ENCODE measurements at regions not wholly inside any gene's neighbourhood (a gene's known extent, or its start where the extent isn't known, plus 50 kb on each side); places are given as distances from the start of the nearest gene placed in this dataset.

DNA sequence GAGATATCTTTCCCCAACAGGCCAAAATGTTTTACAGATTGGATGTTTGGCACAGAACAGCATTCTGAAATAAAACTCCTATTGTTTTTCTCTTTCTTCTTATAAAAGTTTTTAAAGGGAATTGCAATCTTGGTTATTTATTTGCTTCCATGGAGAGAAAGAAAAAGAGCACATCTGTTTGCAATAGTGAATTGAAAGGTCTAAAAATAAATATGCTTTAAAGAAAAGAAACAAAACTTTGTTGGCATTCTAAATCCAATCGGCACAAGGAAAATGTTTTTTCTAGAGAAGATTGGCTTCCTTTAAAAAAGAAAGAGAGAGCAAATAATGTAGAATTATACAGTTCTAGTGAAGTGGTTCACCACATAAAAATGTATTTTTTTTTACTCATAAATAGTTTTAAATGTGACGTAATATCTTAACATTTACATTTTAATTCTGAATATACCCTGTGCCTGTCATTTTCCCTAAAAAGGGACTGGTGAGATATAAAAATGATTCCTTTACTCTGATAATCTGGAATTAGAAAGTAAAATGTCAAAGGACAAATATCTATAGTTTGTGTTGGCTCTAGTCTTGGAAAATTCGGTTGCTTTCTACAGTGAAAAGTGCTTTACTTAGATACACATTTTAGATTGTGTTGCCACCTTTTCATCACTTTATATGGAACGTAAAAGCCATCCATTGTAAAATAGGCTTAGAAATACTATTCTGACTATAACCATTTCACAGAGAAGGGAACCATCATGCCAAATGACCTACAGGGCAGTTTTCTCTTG lies 257.4 kb upstream of the CBLB start:
- no peak for DNase-seq
- TF ChIP-seq, protein P1, sequence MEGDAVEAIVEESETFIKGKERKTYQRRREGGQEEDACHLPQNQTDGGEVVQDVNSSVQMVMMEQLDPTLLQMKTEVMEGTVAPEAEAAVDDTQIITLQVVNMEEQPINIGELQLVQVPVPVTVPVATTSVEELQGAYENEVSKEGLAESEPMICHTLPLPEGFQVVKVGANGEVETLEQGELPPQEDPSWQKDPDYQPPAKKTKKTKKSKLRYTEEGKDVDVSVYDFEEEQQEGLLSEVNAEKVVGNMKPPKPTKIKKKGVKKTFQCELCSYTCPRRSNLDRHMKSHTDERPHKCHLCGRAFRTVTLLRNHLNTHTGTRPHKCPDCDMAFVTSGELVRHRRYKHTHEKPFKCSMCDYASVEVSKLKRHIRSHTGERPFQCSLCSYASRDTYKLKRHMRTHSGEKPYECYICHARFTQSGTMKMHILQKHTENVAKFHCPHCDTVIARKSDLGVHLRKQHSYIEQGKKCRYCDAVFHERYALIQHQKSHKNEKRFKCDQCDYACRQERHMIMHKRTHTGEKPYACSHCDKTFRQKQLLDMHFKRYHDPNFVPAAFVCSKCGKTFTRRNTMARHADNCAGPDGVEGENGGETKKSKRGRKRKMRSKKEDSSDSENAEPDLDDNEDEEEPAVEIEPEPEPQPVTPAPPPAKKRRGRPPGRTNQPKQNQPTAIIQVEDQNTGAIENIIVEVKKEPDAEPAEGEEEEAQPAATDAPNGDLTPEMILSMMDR (IDR thresholded peaks at IDR 0.05), result no peak
- Histone ChIP-seq H3K4me3 (no peak overlapping the region), H3K36me3 (no peaks in the 10 kb centered on the region), H3K9me3 (no peaks in the 10 kb centered on the region), H3K9ac (ENCODE audit: low read depth in 2 of 2, low read length in 2 of 2) (no peak overlapping the region), H3K4me1 (no peaks in the 10 kb centered on the region), H3K27ac (no peak overlapping the region), H3K27me3 (no peaks in the 10 kb centered on the region)
- intact Hi-C loops (cut with DNase I), result no loop called here

DNA sequence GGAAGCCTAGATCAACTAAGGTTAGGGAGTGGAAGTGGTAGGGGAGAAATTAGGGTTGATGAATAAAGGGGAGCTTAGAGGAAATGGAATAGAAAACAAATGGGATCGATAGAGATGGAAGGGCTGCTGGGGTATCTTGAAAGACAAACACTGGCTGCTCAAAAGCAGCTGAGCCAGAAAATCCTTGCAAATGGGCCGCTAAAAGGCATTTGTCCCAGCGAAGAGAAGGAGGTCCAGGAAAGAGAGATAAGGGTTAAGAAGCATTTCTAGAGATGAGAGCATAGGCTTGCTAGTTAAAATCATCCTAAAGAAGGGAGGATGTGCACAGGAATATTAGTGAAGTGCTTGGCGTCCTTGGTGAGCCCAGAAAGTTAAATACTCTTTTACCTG lies 258.0 kb upstream of the CBLB start:
- Histone ChIP-seq H3K4me1 (no peaks in the 10 kb centered on the region), H3K27me3 (no peaks in the 10 kb centered on the region), H3K9ac (ENCODE audit: low read depth in 2 of 2, low read length in 2 of 2) (no peak overlapping the region), H3K4me3 (no peak overlapping the region), H3K9me3 (no peaks in the 10 kb centered on the region), H3K27ac (no peak overlapping the region), H3K36me3 (no peaks in the 10 kb centered on the region)
- intact Hi-C loops (cut with DNase I), result no loop called here
- no peak for DNase-seq
- TF ChIP-seq, protein P1 (IDR thresholded peaks at IDR 0.05), result no peak

DNA sequence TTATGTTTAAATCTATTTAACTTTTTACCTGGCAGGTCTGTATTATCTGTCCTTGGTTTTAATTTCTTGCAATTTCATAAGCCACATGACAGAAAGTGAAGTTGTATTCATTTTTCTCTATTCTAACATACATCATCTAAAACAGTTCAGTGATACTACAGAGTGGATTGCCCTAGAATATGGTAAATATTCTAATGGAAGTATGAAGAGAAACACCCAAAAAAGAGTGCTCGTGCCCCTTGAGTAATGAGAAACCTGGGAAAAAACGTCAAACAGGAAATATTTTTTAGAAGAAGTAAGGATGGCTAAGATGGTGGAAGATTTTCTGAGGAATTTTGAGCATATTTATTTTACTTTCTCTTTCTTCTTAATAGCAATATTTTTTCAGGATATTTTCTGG lies 261.1 kb upstream of the CBLB start:
- Histone ChIP-seq H3K9me3 (no peaks in the 10 kb centered on the region), H3K4me3 (no peak overlapping the region), H3K36me3 (no peaks in the 10 kb centered on the region), H3K4me1 (no peaks in the 10 kb centered on the region), H3K27me3 (no peaks in the 10 kb centered on the region), H3K9ac (ENCODE audit: low read depth in 2 of 2, low read length in 2 of 2) (no peak overlapping the region), H3K27ac (no peak overlapping the region)
- no peak for DNase-seq
- intact Hi-C loops (cut with DNase I), result no loop called here
- TF ChIP-seq, protein P1 (IDR thresholded peaks at IDR 0.05), result no peak

DNA sequence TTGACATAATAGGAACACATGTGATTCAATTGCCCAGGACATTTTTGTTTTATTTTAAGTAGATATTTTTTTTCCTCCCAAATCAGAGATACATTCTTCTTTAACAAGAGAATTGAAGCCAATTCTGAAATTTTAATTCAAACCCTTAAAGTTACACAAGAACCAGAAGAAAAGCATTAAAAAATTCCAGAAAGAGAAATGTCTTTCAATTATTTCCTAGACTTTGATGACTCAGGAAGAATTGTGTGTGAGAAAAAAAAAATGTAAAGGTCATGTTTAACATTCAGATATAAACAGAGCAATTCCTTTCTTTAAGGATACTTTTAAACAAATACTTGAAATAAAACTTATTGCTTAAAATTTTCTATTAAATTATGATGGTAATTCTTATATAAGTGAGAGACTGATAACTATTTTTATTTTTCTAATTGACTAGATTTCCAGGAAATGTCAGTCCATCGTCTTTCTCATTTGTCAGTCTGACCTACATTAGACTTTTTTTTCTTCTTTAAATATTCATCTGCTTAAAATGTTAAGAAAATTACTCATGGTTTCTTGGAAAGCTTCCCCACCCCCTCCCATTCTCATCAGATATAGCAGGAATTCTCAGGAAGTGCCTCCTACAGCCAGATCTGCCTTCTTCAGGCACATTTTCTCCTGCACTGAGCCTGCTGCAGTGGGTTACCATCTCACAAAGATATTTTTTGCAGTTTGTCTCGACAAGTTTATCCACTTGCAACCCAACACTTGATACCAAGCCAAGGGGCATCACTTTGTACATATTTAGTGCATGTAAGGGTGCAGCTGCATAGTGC lies 261.8 kb upstream of the CBLB start:
- no peak overlapping the region for H3K27ac ChIP-seq
- no peak for DNase-seq

DNA sequence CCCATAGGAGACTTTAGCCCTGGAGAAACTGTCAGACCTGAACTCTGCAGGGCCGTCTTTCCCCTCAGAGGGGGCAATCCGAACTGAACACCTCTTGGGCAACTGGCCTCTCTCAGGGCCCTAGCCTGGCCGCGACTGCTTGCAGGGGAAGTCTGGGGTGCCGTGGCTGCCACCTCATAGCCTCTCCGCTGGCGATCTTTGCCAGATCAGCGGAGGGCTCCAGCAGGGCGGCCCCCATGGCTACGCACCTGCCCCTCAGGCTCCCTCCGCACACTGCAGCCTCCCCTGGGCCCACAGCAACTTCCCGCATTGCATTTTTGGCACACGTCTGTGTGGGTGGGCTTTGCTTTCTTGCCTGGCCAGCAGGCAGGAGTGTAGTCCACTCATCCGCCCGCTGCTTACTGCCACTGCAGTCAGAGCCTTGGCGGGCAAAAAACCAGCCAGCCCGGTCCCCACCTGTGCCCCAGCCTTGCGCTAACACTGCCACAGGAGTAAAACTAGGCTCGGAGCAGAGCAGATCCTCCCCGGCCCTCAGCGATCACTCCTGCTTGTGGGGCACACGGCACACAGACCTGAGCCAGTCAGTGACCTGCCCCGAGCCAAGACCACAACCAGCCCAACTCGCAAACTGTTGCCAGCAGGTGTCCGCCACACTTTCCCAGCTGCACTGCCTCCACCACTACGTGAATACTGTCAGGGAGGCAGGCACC lies 266.8 kb upstream of the CBLB start:
- TF ChIP-seq, protein P1 (IDR thresholded peaks at IDR 0.05), result no peak
- no peak for DNase-seq
- H3K9ac ChIP-seq (ENCODE audit: low read depth in 2 of 2, low read length in 2 of 2), result no peak overlapping the region
- no peaks in the 10 kb centered on the region for H3K27me3 ChIP-seq
- H3K36me3 ChIP-seq, result no peaks in the 10 kb centered on the region
- no peaks in the 10 kb centered on the region for H3K4me1 ChIP-seq
- no peak overlapping the region for H3K27ac ChIP-seq
- intact Hi-C loops (cut with DNase I), result no loop called here
- H3K9me3 ChIP-seq, result no peaks in the 10 kb centered on the region
- H3K4me3 ChIP-seq, result no peak overlapping the region

More for the DNA sequence above, 261.8 kb upstream of the CBLB start:
- Histone ChIP-seq H3K27me3 (no peaks in the 10 kb centered on the region), H3K9ac (ENCODE audit: low read depth in 2 of 2, low read length in 2 of 2) (no peak overlapping the region), H3K36me3 (no peaks in the 10 kb centered on the region), H3K4me3 (no peak overlapping the region), H3K9me3 (no peaks in the 10 kb centered on the region), H3K4me1 (no peaks in the 10 kb centered on the region)
- intact Hi-C loops (cut with DNase I), result no loop called here
- TF ChIP-seq, protein P1 (IDR thresholded peaks at IDR 0.05), result no peak

Measured in colonic mucosa (tissue), 4 donors.